SK-N-SH (cell line): ENCODE measurements at regions not wholly inside any gene's neighbourhood (a gene's known extent, or its start where the extent isn't known, plus 50 kb on each side); places are given as distances from the start of the nearest gene placed in this dataset.

Source experiments
- CTCF ChIA-PET: fragments of 300-600, 350-600 bp; formaldehyde crosslinking; extraction: SDS; loops from one replicate; lab custom pipeline; 2021; lab: Yijun Ruan, JAX
- POLR2A ChIA-PET: fragments of 350-600 bp; sonication (Branson Sonifier 250); formaldehyde crosslinking; extraction: SDS; loops from one replicate; lab custom pipeline; 2020; ENCODE audit warnings: antibody characterized with exemption, inconsistent platforms; lab: Yijun Ruan, JAX
- DNase-seq: peaks from one replicate; pipeline ENCODE4 v3.0.0; 2012
- H2AFZ ChIP-seq: fragments of 200-600 bp; sonication (generic); 2 replicates; pipeline ENCODE4 v1.8.1; 2016; ENCODE audit warnings: antibody characterized with exemption, mild to moderate bottlenecking, low read depth
- H3F3A ChIP-seq: fragments of 200-600 bp; sonication (generic); replicated peaks from 2 replicates; pipeline ENCODE3; 2016; ENCODE audit warnings: antibody characterized with exemption, mild to moderate bottlenecking; ENCODE audit not compliant: insufficient read depth
- H3K27ac ChIP-seq, 2 experiments: fragments of 200-500 bp in 1 of 2; fragments of 200-600 bp in 1 of 2; sonication (Bioruptor generic) in 1 of 2; sonication (generic), shearing (Covaris generic) in 1 of 2; 2 replicates each; pipeline versions ENCODE4 v1.5.1 to v1.6.1; 2014 to 2016; ENCODE audit warnings: low read depth in 2 of 2, inconsistent platforms in 1 of 2, low read length in 1 of 2, mild to moderate bottlenecking in 1 of 2, mixed read lengths in 1 of 2
- H3K27me3 ChIP-seq: fragments of 200-600 bp; sonication (generic), shearing (Covaris generic); 2 replicates; pipeline ENCODE4 v1.6.1; 2016; ENCODE audit warnings: mixed run types; ENCODE audit not compliant: insufficient read depth
- H3K36me3 ChIP-seq, 2 experiments: fragments of 200-500 bp in 1 of 2; fragments of 200-600 bp in 1 of 2; sonication (Bioruptor generic) in 1 of 2; sonication (generic) in 1 of 2; replicated peaks in 1 of 2; 2 replicates each; pipeline versions ENCODE3 to v1.5.1; 2014 to 2016; ENCODE audit warnings: low read length in 1 of 2, mild to moderate bottlenecking in 1 of 2; ENCODE audit not compliant: insufficient read depth in 2 of 2, control insufficient read depth in 1 of 2
- H3K4me1 ChIP-seq, 2 experiments: fragments of 200-500 bp in 1 of 2; fragments of 200-600 bp in 1 of 2; sonication (Bioruptor generic) in 1 of 2; sonication (generic), shearing (Covaris generic) in 1 of 2; 2 replicates each; pipeline versions ENCODE4 v1.5.1 to v1.6.1; 2014 to 2016; ENCODE audit warnings: low read depth in 1 of 2, low read length in 1 of 2, mixed run types in 1 of 2; ENCODE audit not compliant: insufficient read depth in 2 of 2, control insufficient read depth in 1 of 2
- H3K4me2 ChIP-seq: fragments of 200-600 bp; sonication (generic), shearing (Covaris generic); 2 replicates; pipeline ENCODE4 v1.6.1; 2017; ENCODE audit warnings: mixed run types
- H3K4me3 ChIP-seq, 2 experiments: fragments of 200-500 bp in 1 of 2; fragments of 200-600 bp in 1 of 2; sonication (Bioruptor generic) in 1 of 2; sonication (generic), shearing (Covaris generic) in 1 of 2; 2 replicates each; pipeline versions ENCODE4 v1.5.1 to v1.8.1; 2014 to 2016; ENCODE audit warnings: low read depth in 2 of 2, inconsistent platforms in 1 of 2, low read length in 1 of 2, mild to moderate bottlenecking in 1 of 2, mixed read lengths in 1 of 2, moderate library complexity in 1 of 2
- H3K79me2 ChIP-seq: fragments of 200-600 bp; sonication (generic); 2 replicates; pipeline ENCODE4 v1.8.1; 2017; ENCODE audit warnings: mild to moderate bottlenecking; ENCODE audit not compliant: insufficient read depth
- H3K9ac ChIP-seq: fragments of 200-600 bp; sonication (generic); 2 replicates; pipeline ENCODE4 v1.6.1; 2017; ENCODE audit warnings: mixed run types
- H3K9me2 ChIP-seq: fragments of 200-600 bp; sonication (generic); 2 replicates; pipeline ENCODE4 v1.6.1; 2017; ENCODE audit warnings: mixed run types
- H3K9me3 ChIP-seq: fragments of 200-600 bp; sonication (generic); 2 replicates; pipeline ENCODE4 v1.6.1; 2017; ENCODE audit warnings: mixed run types, mild to moderate bottlenecking, moderate library complexity
- H4K20me1 ChIP-seq: fragments of 200-600 bp; sonication (generic); 2 replicates; pipeline ENCODE4 v1.6.1; 2017; ENCODE audit warnings: mild to moderate bottlenecking, mixed run types; ENCODE audit not compliant: insufficient read depth
- CHD2 ChIP-seq: fragments of 150-350 bp; IDR thresholded peaks from 2 replicates; pipeline ENCODE4 v1.6.1; 2018; ENCODE audit warnings: low read length; ENCODE audit not compliant: partially characterized antibody
- ELF1 ChIP-seq: IDR thresholded peaks from 2 replicates; pipeline ENCODE4 v1.4.0; 2012
- EP300 ChIP-seq, 2 experiments: IDR thresholded peaks; 2 replicates each; pipeline versions ENCODE4 v1.4.0 to v1.6.1; 2012; ENCODE audit warnings: borderline replicate concordance in 1 of 2, low read depth in 1 of 2, low read length in 1 of 2
- EZH2phosphoT487 ChIP-seq: fragments of 200-600 bp; sonication (generic); IDR thresholded peaks from 2 replicates; pipeline ENCODE4 v1.6.1; 2017; ENCODE audit warnings: low read depth, mixed run types, mild to moderate bottlenecking, antibody characterized with exemption, moderate library complexity, borderline replicate concordance
- FOSL2 ChIP-seq: IDR thresholded peaks from 2 replicates; pipeline ENCODE4 v1.4.0; 2012; ENCODE audit warnings: low read depth, mild to moderate bottlenecking, moderate library complexity, borderline replicate concordance
- GABPA ChIP-seq: IDR thresholded peaks from 2 replicates; pipeline ENCODE4 v1.4.0; 2012; ENCODE audit warnings: low read depth, mild to moderate bottlenecking
- GATA2 ChIP-seq: sonication (generic); formaldehyde crosslinking; IDR thresholded peaks from 2 replicates; pipeline ENCODE4 v1.5.0; 2020; ENCODE audit warnings: mild to moderate bottlenecking, missing genetic modification reagents
- JUND ChIP-seq: IDR thresholded peaks from 2 replicates; pipeline ENCODE4 v1.4.0; 2012
- MEF2A ChIP-seq: IDR thresholded peaks from 2 replicates; pipeline ENCODE4 v1.4.0; 2012; ENCODE audit warnings: low read depth, borderline replicate concordance
- MXI1 ChIP-seq: IDR thresholded peaks from 2 replicates; pipeline ENCODE4 v1.6.1; 2012; ENCODE audit warnings: mild to moderate bottlenecking, low read depth, low read length, improper control_type of control experiment
- NFIC ChIP-seq: IDR thresholded peaks from 2 replicates; pipeline ENCODE4 v1.4.0; 2012; ENCODE audit warnings: borderline replicate concordance
- POLR2AphosphoS5 ChIP-seq: IDR thresholded peaks from 2 replicates; pipeline ENCODE4 v1.6.1; 2012; ENCODE audit warnings: low read depth, low read length
- RXRA ChIP-seq: IDR thresholded peaks from 2 replicates; pipeline ENCODE4 v1.4.0; 2012; ENCODE audit warnings: low read depth, mild to moderate bottlenecking, borderline replicate concordance
- SMC3 ChIP-seq: IDR thresholded peaks from 2 replicates; pipeline ENCODE4 v1.6.1; 2012; ENCODE audit warnings: low read depth, low read length, improper control_type of control experiment
- TEAD4 ChIP-seq: IDR thresholded peaks from 2 replicates; pipeline ENCODE4 v1.4.0; 2012; ENCODE audit warnings: mild to moderate bottlenecking, borderline replicate concordance; ENCODE audit not compliant: insufficient read depth
- YY1 ChIP-seq: IDR thresholded peaks from 2 replicates; pipeline ENCODE4 v1.4.0; 2012; ENCODE audit warnings: low read depth, mild to moderate bottlenecking
- WGBS: methylation state at CpG from one replicate; pipeline ENCODE4 v1.1.6; 2017; ENCODE audit warnings: low lambda C conversion rate; 5-methylcytosine and 5-hydroxymethylcytosine counted together
- TF ChIP-seq, protein P1 (sequence below): fragments of 150-350 bp; IDR thresholded peaks from 2 replicates; pipeline ENCODE4 v1.6.1; 2016; ENCODE audit warnings: mild to moderate bottlenecking, low read depth, low read length
- TF ChIP-seq, protein P2 (sequence below): IDR thresholded peaks from 2 replicates; pipeline ENCODE4; 2012

DNA sequence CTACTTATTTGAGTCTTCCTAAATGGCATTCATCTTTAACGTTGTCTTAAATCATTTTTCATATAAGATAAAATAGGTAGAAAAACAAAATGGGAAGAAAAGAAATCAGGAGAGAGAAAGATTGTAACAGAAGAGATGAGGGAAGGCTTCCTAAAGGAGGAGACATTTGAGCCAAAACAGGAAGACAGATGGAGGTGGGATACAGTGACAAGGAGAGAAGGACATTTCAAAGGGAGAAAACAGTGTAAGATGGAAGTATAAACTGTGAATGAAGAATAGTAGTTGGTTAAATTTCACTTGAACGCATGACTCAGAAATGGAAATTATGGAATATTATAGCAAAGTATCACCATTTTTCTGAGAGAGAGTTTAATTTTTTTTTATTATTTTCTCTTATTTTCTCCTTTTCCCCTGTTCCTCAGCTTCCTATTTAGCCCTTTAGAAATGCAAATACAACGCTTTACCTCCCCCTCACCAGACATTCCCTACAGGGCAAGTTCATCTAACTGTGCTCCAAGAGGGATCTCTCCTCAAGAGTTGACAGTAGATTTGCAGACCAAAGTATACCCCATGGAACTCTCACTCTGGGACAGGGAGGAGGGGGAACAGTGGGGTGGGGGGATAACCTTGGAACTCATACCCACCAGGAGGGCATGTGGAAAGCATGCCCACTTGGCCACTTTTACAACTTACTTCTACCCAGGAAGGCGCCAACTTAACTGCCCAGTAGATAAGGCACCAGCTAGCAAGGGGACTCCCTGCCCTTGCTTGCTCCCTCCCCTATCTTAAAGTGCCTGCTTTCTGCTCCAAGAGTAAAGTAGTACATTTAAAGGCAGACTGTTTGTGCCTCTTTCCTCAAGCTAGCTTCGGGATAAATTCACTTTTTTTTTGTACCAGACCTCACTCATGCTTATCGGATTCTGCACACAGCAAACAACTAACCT lies 304.7 kb upstream of the POU5F2 start:
- Histone ChIP-seq H3K9me3 (no peaks in the 10 kb centered on the region), H3K4me1 (no peaks in the 10 kb centered on the region; a peak in 1 of 4 replicates), H3K4me3 (no peak overlapping the region), H3K27me3 (no peaks in the 10 kb centered on the region), H3K36me3 (peaks cover 13 to 15% of the 10 kb centered on the region in 2 experiments), H4K20me1 (no peaks in the 10 kb centered on the region), H3K79me2 (no peaks in the 10 kb centered on the region), H2AFZ (no peak overlapping the region), H3F3A (no peaks in the 10 kb centered on the region), H3K9ac (no peak overlapping the region), H3K9me2 (no peaks in the 10 kb centered on the region; the same call in 1 of the 2 replicates), H3K27ac (no peak overlapping the region)
- WGBS, result 81% methylated on average over 6 of the region's 6 CpGs
- ChIA-PET CTCF (no interaction called here), POLR2A (no interaction called here)
- DNase-seq, result no peak
- no peak for TF ChIP-seq TEAD4
- TF ChIP-seq, protein P1, sequence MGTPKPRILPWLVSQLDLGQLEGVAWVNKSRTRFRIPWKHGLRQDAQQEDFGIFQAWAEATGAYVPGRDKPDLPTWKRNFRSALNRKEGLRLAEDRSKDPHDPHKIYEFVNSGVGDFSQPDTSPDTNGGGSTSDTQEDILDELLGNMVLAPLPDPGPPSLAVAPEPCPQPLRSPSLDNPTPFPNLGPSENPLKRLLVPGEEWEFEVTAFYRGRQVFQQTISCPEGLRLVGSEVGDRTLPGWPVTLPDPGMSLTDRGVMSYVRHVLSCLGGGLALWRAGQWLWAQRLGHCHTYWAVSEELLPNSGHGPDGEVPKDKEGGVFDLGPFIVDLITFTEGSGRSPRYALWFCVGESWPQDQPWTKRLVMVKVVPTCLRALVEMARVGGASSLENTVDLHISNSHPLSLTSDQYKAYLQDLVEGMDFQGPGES, result no peak
- no peak for TF ChIP-seq POLR2AphosphoS5
- TF ChIP-seq EP300 (IDR thresholded peaks at IDR 0.05; ENCODE audit: borderline replicate concordance in 1 of 2, low read depth in 1 of 2, low read length in 1 of 2), result no peak
- TF ChIP-seq GATA2, result no peak
- TF ChIP-seq GABPA, result no peak
- TF ChIP-seq NFIC, result no peak
- no peak for TF ChIP-seq RXRA
- no peak for TF ChIP-seq SMC3
- no peak for TF ChIP-seq CHD2
- no peak for TF ChIP-seq JUND
- TF ChIP-seq, protein P2, sequence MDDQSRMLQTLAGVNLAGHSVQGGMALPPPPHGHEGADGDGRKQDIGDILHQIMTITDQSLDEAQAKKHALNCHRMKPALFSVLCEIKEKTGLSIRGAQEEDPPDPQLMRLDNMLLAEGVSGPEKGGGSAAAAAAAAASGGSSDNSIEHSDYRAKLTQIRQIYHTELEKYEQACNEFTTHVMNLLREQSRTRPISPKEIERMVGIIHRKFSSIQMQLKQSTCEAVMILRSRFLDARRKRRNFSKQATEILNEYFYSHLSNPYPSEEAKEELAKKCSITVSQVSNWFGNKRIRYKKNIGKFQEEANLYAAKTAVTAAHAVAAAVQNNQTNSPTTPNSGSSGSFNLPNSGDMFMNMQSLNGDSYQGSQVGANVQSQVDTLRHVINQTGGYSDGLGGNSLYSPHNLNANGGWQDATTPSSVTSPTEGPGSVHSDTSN, result no peak
- TF ChIP-seq EZH2phosphoT487, result no peak
- no peak for TF ChIP-seq YY1
- TF ChIP-seq, all 33 proteins: peak for 0
- no peak overlapping the region for H3K4me2 ChIP-seq

DNA sequence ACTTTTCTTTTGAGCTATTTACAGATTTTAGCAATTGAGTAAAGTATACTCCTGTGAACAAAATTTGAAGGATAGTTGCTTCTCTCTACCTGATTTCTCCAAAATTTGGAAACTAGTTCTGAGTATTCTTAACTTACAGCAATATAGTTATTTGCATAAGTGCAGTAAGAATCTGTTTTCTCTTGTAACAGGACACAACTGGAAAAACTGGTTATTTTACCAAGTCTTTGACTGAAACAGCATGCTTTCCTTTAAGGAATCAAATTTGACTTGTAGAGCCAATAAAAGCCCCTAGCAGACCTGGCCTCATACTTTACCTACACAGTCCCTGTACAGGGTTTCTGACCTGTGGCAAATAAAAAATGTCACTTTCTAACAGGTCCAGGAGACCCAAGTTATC lies 301.9 kb upstream of the POU5F2 start:
- Histone ChIP-seq H3K36me3 (peaks cover 12 to 13% of the 10 kb centered on the region in 2 experiments), H3K9me3 (no peaks in the 10 kb centered on the region), H3K9ac (no peak overlapping the region), H3K9me2 (no peaks in the 10 kb centered on the region; the same call in 1 of the 2 replicates), H3K79me2 (no peaks in the 10 kb centered on the region), H3K4me2 (no peak overlapping the region), H3F3A (no peaks in the 10 kb centered on the region), H3K27ac (no peak overlapping the region), H4K20me1 (no peaks in the 10 kb centered on the region), H3K4me1 (no peaks in the 10 kb centered on the region; a peak in 1 of 4 replicates), H3K4me3 (no peak overlapping the region), H3K27me3 (no peaks in the 10 kb centered on the region), H2AFZ (no peak overlapping the region)
- no peak for DNase-seq
- CTCF ChIA-PET, result no interaction called here
- TF ChIP-seq FOSL2, result no peak
- TF ChIP-seq TEAD4, result no peak
- no peak for TF ChIP-seq MXI1
- no peak for TF ChIP-seq POLR2AphosphoS5
- TF ChIP-seq, protein P2, result no peak
- TF ChIP-seq ELF1, result no peak
- TF ChIP-seq MEF2A, result no peak
- TF ChIP-seq SMC3, result no peak
- POLR2A ChIA-PET, result no interaction called here
